ENCODE measurements at regions not wholly inside any gene's neighbourhood (a gene's known extent, or its start where the extent isn't known, plus 50 kb on each side); places are given as distances from the start of the nearest gene placed in this dataset.

GRCh38 chr2:41400088-41400665 lies 647.6 kb upstream of the PKDCC start:
- DNase-seq (ENCODE audit: low spot score) = peak; percentile 13

GRCh38 chr2:41405441-41405840 lies 642.4 kb upstream of the PKDCC start:
- no peak for DNase-seq (ENCODE audit: low spot score)

- no peak for DNase-seq (ENCODE audit: low spot score)
Measured at GRCh38 chr2:41409328-41409727, 638.5 kb upstream of the PKDCC start.

- no peak for DNase-seq (ENCODE audit: low spot score)
Measured at GRCh38 chr2:41410011-41410410, 637.8 kb upstream of the PKDCC start.

GRCh38 chr2:41413813-41414485 lies 633.9 kb upstream of the PKDCC start:
- no peak for DNase-seq (ENCODE audit: low spot score)

GRCh38 chr2:41414486-41415230 lies 633.2 kb upstream of the PKDCC start:
- peak; percentile 49 for DNase-seq (ENCODE audit: low spot score)

GRCh38 chr2:41417511-41417910 lies 630.3 kb upstream of the PKDCC start:
- DNase-seq (ENCODE audit: low spot score) = no peak

GRCh38 chr2:41420219-41420618 lies 627.6 kb upstream of the PKDCC start:
- DNase-seq (ENCODE audit: low spot score) = no peak

GRCh38 chr2:41420872-41421271 lies 626.9 kb upstream of the PKDCC start:
- no peak for DNase-seq (ENCODE audit: low spot score)

GRCh38 chr2:41431756-41432155 lies 616.1 kb upstream of the PKDCC start:
- DNase-seq (ENCODE audit: low spot score) = no peak

GRCh38 chr2:41432459-41432858 lies 615.4 kb upstream of the PKDCC start:
- no peak for DNase-seq (ENCODE audit: low spot score)

- DNase-seq (ENCODE audit: low spot score) = no peak
Measured at GRCh38 chr2:41434991-41435390, 612.8 kb upstream of the PKDCC start.

- DNase-seq (ENCODE audit: low spot score) = no peak
Measured at GRCh38 chr2:41441958-41442357, 605.9 kb upstream of the PKDCC start.

GRCh38 chr2:41445865-41446264 lies 602.0 kb upstream of the PKDCC start:
- no peak for DNase-seq (ENCODE audit: low spot score)

GRCh38 chr2:41446266-41446665 lies 601.6 kb upstream of the PKDCC start:
- DNase-seq (ENCODE audit: low spot score) = no peak

GRCh38 chr2:41448221-41448620 lies 599.6 kb upstream of the PKDCC start:
- DNase-seq (ENCODE audit: low spot score) = no peak

GRCh38 chr2:41457026-41457425 lies 590.8 kb upstream of the PKDCC start:
- DNase-seq (ENCODE audit: low spot score) = no peak

GRCh38 chr2:41460661-41461060 lies 587.2 kb upstream of the PKDCC start:
- DNase-seq (ENCODE audit: low spot score) = no peak

GRCh38 chr2:41464395-41464794 lies 583.4 kb upstream of the PKDCC start:
- no peak for DNase-seq (ENCODE audit: low spot score)

- DNase-seq (ENCODE audit: low spot score) = no peak
Measured at GRCh38 chr2:41475959-41476358, 571.9 kb upstream of the PKDCC start.

GRCh38 chr2:41482659-41483058 lies 565.2 kb upstream of the PKDCC start:
- no peak for DNase-seq (ENCODE audit: low spot score)

- no peak for DNase-seq (ENCODE audit: low spot score)
Measured at GRCh38 chr2:41483226-41483625, 564.6 kb upstream of the PKDCC start.

All from kidney capillary endothelial cell (primary cell).